ENCODE measurements at regions not wholly inside any gene's neighbourhood (a gene's known extent, or its start where the extent isn't known, plus 50 kb on each side); places are given as distances from the start of the nearest gene placed in this dataset.

DNA sequence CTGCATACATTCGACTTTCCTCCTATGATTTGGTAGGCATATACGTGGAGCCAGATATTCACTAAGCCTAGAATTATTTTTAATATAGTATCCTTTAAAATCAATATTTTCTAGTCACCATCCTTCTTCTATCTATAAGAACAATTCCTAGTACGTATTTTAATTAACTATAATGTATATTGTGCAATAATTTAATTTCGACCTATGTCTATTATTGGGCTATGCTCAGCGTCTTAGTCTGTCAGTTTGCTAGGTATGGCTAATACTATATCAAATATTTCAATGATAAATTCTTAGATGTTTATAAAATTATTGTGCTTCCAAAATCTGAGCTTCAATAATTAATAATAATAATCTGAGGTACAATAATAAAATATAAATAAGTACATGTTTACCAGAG is 705.3 kb downstream of the PRELID2 start:
- CTCF ChIA-PET, result no interaction called here
- no peaks in the 10 kb centered on the region for H3K9me3 Mint-ChIP-seq (ENCODE audit: low read depth, unreplicated experiment)

DNA sequence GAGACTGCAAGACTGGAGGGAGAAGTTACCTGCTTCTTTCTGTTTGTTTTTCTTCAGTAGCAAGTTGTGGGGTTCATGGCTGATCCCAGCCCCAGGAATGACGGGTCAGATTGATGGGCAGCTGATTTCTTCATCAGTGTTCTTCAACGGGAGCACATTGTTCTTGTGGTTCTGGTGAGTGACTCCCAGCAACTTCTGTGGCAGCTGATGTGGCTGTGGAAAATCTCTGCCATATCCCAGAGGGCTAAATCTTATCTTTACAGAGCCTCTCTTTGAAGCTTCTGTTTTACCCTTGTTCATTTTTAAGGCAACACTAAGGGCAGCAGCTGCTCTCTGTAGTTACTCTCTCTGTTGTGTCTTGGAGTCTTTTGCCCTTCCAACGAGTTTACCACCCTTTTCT is 710.3 kb downstream of the PRELID2 start:
- no TSS peak for BruUV-seq (replicated peaks)
- Mint-ChIP-seq H3K4me3 (ENCODE audit: low read depth, unreplicated experiment) (no peak overlapping the region), H3K4me1 (ENCODE audit: low read depth, unreplicated experiment) (no peaks in the 10 kb centered on the region), H3K27ac (ENCODE audit: unreplicated experiment) (no peak overlapping the region), H3K9me3 (ENCODE audit: low read depth, unreplicated experiment) (no peaks in the 10 kb centered on the region), H3K36me3 (ENCODE audit: insufficient read depth, unreplicated experiment) (no peaks in the 10 kb centered on the region), H3K27me3 (ENCODE audit: unreplicated experiment) (no peaks in the 10 kb centered on the region)
- DNase-seq, result no peak
- TF ChIP-seq, protein P1, sequence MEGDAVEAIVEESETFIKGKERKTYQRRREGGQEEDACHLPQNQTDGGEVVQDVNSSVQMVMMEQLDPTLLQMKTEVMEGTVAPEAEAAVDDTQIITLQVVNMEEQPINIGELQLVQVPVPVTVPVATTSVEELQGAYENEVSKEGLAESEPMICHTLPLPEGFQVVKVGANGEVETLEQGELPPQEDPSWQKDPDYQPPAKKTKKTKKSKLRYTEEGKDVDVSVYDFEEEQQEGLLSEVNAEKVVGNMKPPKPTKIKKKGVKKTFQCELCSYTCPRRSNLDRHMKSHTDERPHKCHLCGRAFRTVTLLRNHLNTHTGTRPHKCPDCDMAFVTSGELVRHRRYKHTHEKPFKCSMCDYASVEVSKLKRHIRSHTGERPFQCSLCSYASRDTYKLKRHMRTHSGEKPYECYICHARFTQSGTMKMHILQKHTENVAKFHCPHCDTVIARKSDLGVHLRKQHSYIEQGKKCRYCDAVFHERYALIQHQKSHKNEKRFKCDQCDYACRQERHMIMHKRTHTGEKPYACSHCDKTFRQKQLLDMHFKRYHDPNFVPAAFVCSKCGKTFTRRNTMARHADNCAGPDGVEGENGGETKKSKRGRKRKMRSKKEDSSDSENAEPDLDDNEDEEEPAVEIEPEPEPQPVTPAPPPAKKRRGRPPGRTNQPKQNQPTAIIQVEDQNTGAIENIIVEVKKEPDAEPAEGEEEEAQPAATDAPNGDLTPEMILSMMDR (IDR thresholded peaks at IDR 0.05; ENCODE audit: unreplicated experiment), result no peak
- intact Hi-C loops (cut with micrococcal nuclease; ENCODE audit: unreplicated experiment), result loop anchor here (5.0 kb wide), 1 partner anchor 112 kb away; no protein-coding TSS in a partner anchor
- CTCF ChIA-PET, result interaction anchor here (0.5 to 0.7 kb wide), 3 partner anchors 10 to 464 kb away, joined by 3 read pairs; no protein-coding TSS in a partner anchor

More for the DNA sequence above, 705.3 kb downstream of the PRELID2 start:
- no TSS peak for BruUV-seq (replicated peaks)
- Mint-ChIP-seq H3K4me1 (ENCODE audit: low read depth, unreplicated experiment) (no peaks in the 10 kb centered on the region), H3K4me3 (ENCODE audit: low read depth, unreplicated experiment) (no peak overlapping the region), H3K27me3 (ENCODE audit: unreplicated experiment) (no peaks in the 10 kb centered on the region), H3K36me3 (ENCODE audit: insufficient read depth, unreplicated experiment) (no peaks in the 10 kb centered on the region), H3K27ac (ENCODE audit: unreplicated experiment) (no peak overlapping the region)
- TF ChIP-seq, protein P1 (IDR thresholded peaks at IDR 0.05; ENCODE audit: unreplicated experiment), result no peak
- intact Hi-C loops (cut with micrococcal nuclease; ENCODE audit: unreplicated experiment), result no loop called here
- DNase-seq, result no peak

DNA sequence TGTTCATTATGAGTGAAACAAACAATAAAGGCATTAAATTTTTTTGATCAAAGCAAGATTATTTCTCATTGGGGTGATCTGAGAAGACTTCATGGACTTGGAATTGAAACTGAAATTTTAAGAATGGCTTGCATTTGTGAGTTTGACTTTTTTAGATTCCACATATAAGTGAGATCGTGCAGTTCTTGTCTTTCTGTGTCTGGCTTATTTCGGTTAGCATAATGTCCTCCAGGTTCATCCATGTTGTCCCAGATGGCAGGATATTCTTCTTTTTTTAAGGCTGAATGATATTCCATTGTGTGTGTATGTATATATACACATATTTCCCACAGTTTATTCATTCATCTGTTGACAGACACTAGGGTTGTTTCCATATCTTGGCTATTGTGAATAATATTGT is 716.5 kb downstream of the PRELID2 start:
- intact Hi-C loops (cut with micrococcal nuclease; ENCODE audit: unreplicated experiment), result no loop called here
- TF ChIP-seq, protein P1 (IDR thresholded peaks at IDR 0.05; ENCODE audit: unreplicated experiment), result no peak
- peaks cover 2% of the 10 kb centered on the region for H3K9me3 Mint-ChIP-seq (ENCODE audit: low read depth, unreplicated experiment)
- BruUV-seq (replicated peaks), result no TSS peak
- no peaks in the 10 kb centered on the region for H3K4me1 Mint-ChIP-seq (ENCODE audit: low read depth, unreplicated experiment)
- no peak overlapping the region for H3K4me3 Mint-ChIP-seq (ENCODE audit: low read depth, unreplicated experiment)
- CTCF ChIA-PET, result no interaction called here
- H3K27me3 Mint-ChIP-seq (ENCODE audit: unreplicated experiment), result no peaks in the 10 kb centered on the region
- H3K27ac Mint-ChIP-seq (ENCODE audit: unreplicated experiment), result no peak overlapping the region
- H3K36me3 Mint-ChIP-seq (ENCODE audit: insufficient read depth, unreplicated experiment), result no peaks in the 10 kb centered on the region
- no peak for DNase-seq

DNA sequence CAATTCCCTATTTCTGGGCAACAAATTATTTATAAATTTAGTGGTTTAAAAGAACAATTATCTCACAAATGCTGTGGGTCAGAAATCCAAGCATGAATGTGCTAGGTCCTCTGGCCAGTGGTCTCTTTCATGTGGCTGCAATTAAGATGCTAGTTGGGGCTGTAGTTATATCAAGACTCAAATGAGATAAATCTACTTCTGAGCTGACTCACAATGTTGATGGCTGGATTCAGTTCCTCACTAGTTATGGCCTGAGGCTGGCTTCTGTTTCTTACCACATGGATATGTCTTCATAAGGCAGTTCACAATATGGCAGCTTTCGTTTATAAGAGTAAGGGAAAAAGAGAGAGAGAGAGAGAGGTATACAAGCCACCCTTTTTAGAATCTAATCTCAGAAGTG is 717.0 kb downstream of the PRELID2 start:
- DNase-seq, result no peak
- Mint-ChIP-seq H3K4me3 (ENCODE audit: low read depth, unreplicated experiment) (no peak overlapping the region), H3K9me3 (ENCODE audit: low read depth, unreplicated experiment) (peaks cover 2% of the 10 kb centered on the region), H3K27me3 (ENCODE audit: unreplicated experiment) (no peaks in the 10 kb centered on the region), H3K4me1 (ENCODE audit: low read depth, unreplicated experiment) (no peaks in the 10 kb centered on the region), H3K27ac (ENCODE audit: unreplicated experiment) (no peak overlapping the region), H3K36me3 (ENCODE audit: insufficient read depth, unreplicated experiment) (no peaks in the 10 kb centered on the region)
- TF ChIP-seq, protein P1 (IDR thresholded peaks at IDR 0.05; ENCODE audit: unreplicated experiment), result no peak
- intact Hi-C loops (cut with micrococcal nuclease; ENCODE audit: unreplicated experiment), result no loop called here
- no TSS peak for BruUV-seq (replicated peaks)
- CTCF ChIA-PET, result no interaction called here
